PC-3 (cell line): ENCODE measurements at regions not wholly inside any gene's neighbourhood (a gene's known extent, or its start where the extent isn't known, plus 50 kb on each side); places are given as distances from the start of the nearest gene placed in this dataset.

Experiments used
- ATAC-seq: fragments of 200-7000 bp; cut with Tn5 transposase; 2 replicates; pipeline ENCODE4 v1.9.1; 2020; ENCODE audit warnings: mild to moderate bottlenecking, moderate library complexity
- BruUV-seq: library from RNA; stranded (reverse); fragments of 400-500 nt; replicated peaks from 2 replicates; lab custom pipeline; 2021; lab: Mats Ljungman, UMichigan
- CTCF ChIA-PET: fragments of 300-600 bp; sonication (Branson Sonifier 250); formaldehyde crosslinking; loops from one replicate; lab custom pipeline; 2022; ENCODE audit warnings: antibody characterized with exemption; lab: Charles Lee
- POLR2A ChIA-PET: fragments of 300-600 bp; sonication (Branson Sonifier 250); formaldehyde crosslinking; loops from one replicate; lab custom pipeline; 2022; ENCODE audit warnings: antibody characterized with exemption; ENCODE audit not compliant: unreplicated experiment; lab: Charles Lee
- DNase-seq: peaks from one replicate; pipeline ENCODE4 v3.0.0-alpha.2; 2015
- H2AFZ ChIP-seq: fragments of 300-600 bp; sonication (generic); 2 replicates; pipeline ENCODE4 v1.6.0; 2016; ENCODE audit warnings: antibody characterized with exemption, low read length
- H3F3A ChIP-seq: fragments of 300-600 bp; sonication (generic); one replicate; pipeline ENCODE4 v1.6.0; 2017; ENCODE audit warnings: antibody characterized with exemption, low read length, control low read depth, mild to moderate bottlenecking; ENCODE audit not compliant: unreplicated experiment
- H3K27ac ChIP-seq: fragments of 300-600 bp; sonication (generic); 2 replicates; pipeline ENCODE4 v1.5.1; 2016; ENCODE audit warnings: mild to moderate bottlenecking, low read length
- H3K27me3 ChIP-seq: fragments of 300-600 bp; sonication (generic); 2 replicates; pipeline ENCODE4 v1.6.1; 2016; ENCODE audit warnings: low read length, mixed read lengths
- H3K36me3 ChIP-seq: fragments of 300-600 bp; sonication (generic); 2 replicates; pipeline ENCODE4 v1.6.1; 2016; ENCODE audit warnings: low read depth, mixed run types, low read length, mixed read lengths
- H3K4me1 ChIP-seq: fragments of 300-600 bp; sonication (generic); 2 replicates; pipeline ENCODE4 v1.5.1; 2016; ENCODE audit warnings: low read length; ENCODE audit not compliant: insufficient read depth
- H3K4me2 ChIP-seq: fragments of 300-600 bp; sonication (generic); 2 replicates; pipeline ENCODE4 v1.6.0; 2016; ENCODE audit warnings: low read length
- H3K4me3 ChIP-seq: fragments of 300-600 bp; sonication (generic); 2 replicates; pipeline ENCODE4 v1.5.1; 2016; ENCODE audit warnings: mild to moderate bottlenecking, low read length, mixed read lengths
- H3K79me2 ChIP-seq: fragments of 300-600 bp; sonication (generic); 2 replicates; pipeline ENCODE4 v1.6.1; 2017; ENCODE audit warnings: low read length, mixed read lengths
- H3K9ac ChIP-seq: fragments of 300-600 bp; sonication (generic); 2 replicates; pipeline ENCODE4 v1.6.0; 2016; ENCODE audit warnings: mild to moderate bottlenecking, low read length
- H3K9me2 ChIP-seq: fragments of 300-600 bp; sonication (generic); replicated peaks from 2 replicates; pipeline ENCODE4 v1.6.1; 2016; ENCODE audit warnings: mixed run types, low read length, mixed read lengths
- H3K9me3 ChIP-seq: fragments of 300-600 bp; sonication (generic); 2 replicates; pipeline ENCODE4 v1.6.1; 2016; ENCODE audit warnings: low read length, mixed read lengths
- H4K20me1 ChIP-seq: fragments of 300-600 bp; sonication (generic); 2 replicates; pipeline ENCODE4 v1.6.1; 2016; ENCODE audit warnings: low read length, mixed read lengths
- CTCF ChIP-seq: fragments of 300-600 bp; sonication (generic); conservative IDR thresholded peaks from 2 replicates; pipeline ENCODE4 v1.5.1; 2017; ENCODE audit warnings: antibody characterized with exemption, low read depth, mild to moderate bottlenecking, low read length
- EZH2 ChIP-seq: fragments of 300-600 bp; sonication (generic); IDR thresholded peaks from one replicate; pipeline ENCODE4 v1.6.1; 2017; ENCODE audit warnings: antibody characterized with exemption, mild to moderate bottlenecking, low read length; ENCODE audit not compliant: unreplicated experiment
- EZH2phosphoT487 ChIP-seq: fragments of 300-600 bp; sonication (generic); IDR thresholded peaks from 2 replicates; pipeline ENCODE4 v1.6.1; 2018; ENCODE audit warnings: mild to moderate bottlenecking, antibody characterized with exemption, low read length, borderline replicate concordance
- intact Hi-C: fragments of 100-400 bp; cut with micrococcal nuclease; formaldehyde crosslinking; loops from 2 replicates; pipeline ENCODE4 v1.9.0; 2023

GRCh38 chr9:107094370-107094769 is 188.7 kb upstream of the RAD23B start:
- no peak overlapping the region for H3K4me3 ChIP-seq
- TF ChIP-seq EZH2 (no peak), EZH2phosphoT487 (no peak), CTCF (no peak)
- DNase-seq = no peak
- H3K9me3 ChIP-seq = no peaks in the 10 kb centered on the region
- no peaks in the 10 kb centered on the region for H3K79me2 ChIP-seq
- no peaks in the 10 kb centered on the region for H3K27me3 ChIP-seq
- no peak overlapping the region for H2AFZ ChIP-seq
- CTCF ChIA-PET = no interaction called here
- no peak overlapping the region for H3K9ac ChIP-seq
- intact Hi-C loops = no loop called here
- no peaks in the 10 kb centered on the region for H3K9me2 ChIP-seq
- no peak overlapping the region for H3K27ac ChIP-seq
- no peaks in the 10 kb centered on the region for H4K20me1 ChIP-seq
- no peaks in the 10 kb centered on the region for H3K4me1 ChIP-seq
- no peak overlapping the region for H3K4me2 ChIP-seq
- ATAC-seq = no peak
- no TSS peak for BruUV-seq
- H3K36me3 ChIP-seq = no peaks in the 10 kb centered on the region
- H3F3A ChIP-seq = no peaks in the 10 kb centered on the region
- POLR2A ChIA-PET = no interaction called here

GRCh38 chr9:107100591-107100990 is 182.5 kb upstream of the RAD23B start:
- Histone ChIP-seq H2AFZ (no peak overlapping the region), H3K9me3 (no peaks in the 10 kb centered on the region), H3K79me2 (no peaks in the 10 kb centered on the region), H4K20me1 (no peaks in the 10 kb centered on the region), H3K4me3 (no peak overlapping the region), H3K4me1 (no peaks in the 10 kb centered on the region), H3K9me2 (no peaks in the 10 kb centered on the region; the same call in 1 of the 2 replicates), H3F3A (no peaks in the 10 kb centered on the region), H3K27me3 (no peaks in the 10 kb centered on the region), H3K27ac (no peak overlapping the region), H3K36me3 (no peaks in the 10 kb centered on the region), H3K4me2 (no peak overlapping the region), H3K9ac (no peak overlapping the region)
- intact Hi-C loops = no loop called here
- CTCF ChIA-PET = no interaction called here
- no peak for TF ChIP-seq CTCF
- TF ChIP-seq EZH2phosphoT487 = no peak
- TF ChIP-seq EZH2 = no peak
- POLR2A ChIA-PET = no interaction called here
- no TSS peak for BruUV-seq
- DNase-seq = no peak
- ATAC-seq = no peak

GRCh38 chr9:107102011-107102410 is 181.1 kb upstream of the RAD23B start:
- Histone ChIP-seq H2AFZ (no peak overlapping the region), H3F3A (no peaks in the 10 kb centered on the region), H3K4me1 (no peaks in the 10 kb centered on the region), H3K4me3 (no peak overlapping the region), H3K27ac (no peak overlapping the region), H3K9me2 (no peaks in the 10 kb centered on the region; the same call in 1 of the 2 replicates), H3K36me3 (no peaks in the 10 kb centered on the region), H3K79me2 (no peaks in the 10 kb centered on the region), H3K27me3 (no peaks in the 10 kb centered on the region), H3K9ac (no peak overlapping the region), H3K9me3 (no peaks in the 10 kb centered on the region), H3K4me2 (no peak overlapping the region), H4K20me1 (no peaks in the 10 kb centered on the region)
- TF ChIP-seq CTCF = no peak
- TF ChIP-seq EZH2phosphoT487 = no peak
- no peak for TF ChIP-seq EZH2
- ChIA-PET CTCF (no interaction called here), POLR2A (no interaction called here)
- no peak for ATAC-seq
- no TSS peak for BruUV-seq
- no peak for DNase-seq
- intact Hi-C loops = no loop called here
